ENCODE measurements at regions not wholly inside any gene's neighbourhood (a gene's known extent, or its start where the extent isn't known, plus 50 kb on each side); places are given as distances from the start of the nearest gene placed in this dataset.

- Mint-ChIP-seq H3K27ac (ENCODE audit: unreplicated experiment) (no peak overlapping the region), H3K36me3 (ENCODE audit: unreplicated experiment) (no peaks in the 10 kb centered on the region), H3K9me3 (ENCODE audit: unreplicated experiment) (no peaks in the 10 kb centered on the region), H3K4me1 (ENCODE audit: low read depth, unreplicated experiment) (no peaks in the 10 kb centered on the region), H3K27me3 (ENCODE audit: unreplicated experiment) (peaks cover 2% of the 10 kb centered on the region), H3K4me3 (ENCODE audit: unreplicated experiment) (no peak overlapping the region)
- no peak for TF ChIP-seq CTCF (IDR thresholded peaks at IDR 0.05; ENCODE audit: partially characterized antibody, unreplicated experiment)
- DNase-seq: no peak
Measured at GRCh38 chr3:104956620-104957345, 409.9 kb upstream of the ALCAM start.

- no peak for DNase-seq
- Mint-ChIP-seq H3K27ac (ENCODE audit: unreplicated experiment) (no peak overlapping the region), H3K4me3 (ENCODE audit: unreplicated experiment) (no peak overlapping the region), H3K36me3 (ENCODE audit: unreplicated experiment) (no peaks in the 10 kb centered on the region), H3K4me1 (ENCODE audit: low read depth, unreplicated experiment) (no peaks in the 10 kb centered on the region), H3K27me3 (ENCODE audit: unreplicated experiment) (no peaks in the 10 kb centered on the region), H3K9me3 (ENCODE audit: unreplicated experiment) (no peaks in the 10 kb centered on the region)
- TF ChIP-seq CTCF (IDR thresholded peaks at IDR 0.05; ENCODE audit: partially characterized antibody, unreplicated experiment): no peak
Measured at GRCh38 chr3:104960579-104960978, 406.1 kb upstream of the ALCAM start.

- TF ChIP-seq CTCF (IDR thresholded peaks at IDR 0.05; ENCODE audit: partially characterized antibody, unreplicated experiment): no peak
- DNase-seq: no peak
- H3K36me3 Mint-ChIP-seq (ENCODE audit: unreplicated experiment): no peaks in the 10 kb centered on the region
Measured at GRCh38 chr3:104961851-104962250, 404.9 kb upstream of the ALCAM start.

GRCh38 chr3:104974316-104974715 is 392.4 kb upstream of the ALCAM start:
- H3K27ac Mint-ChIP-seq (ENCODE audit: unreplicated experiment): no peak overlapping the region
- no peak for DNase-seq
- H3K4me1 Mint-ChIP-seq (ENCODE audit: low read depth, unreplicated experiment): no peaks in the 10 kb centered on the region
- H3K9me3 Mint-ChIP-seq (ENCODE audit: unreplicated experiment): no peaks in the 10 kb centered on the region
- no peak overlapping the region for H3K4me3 Mint-ChIP-seq (ENCODE audit: unreplicated experiment)
- H3K27me3 Mint-ChIP-seq (ENCODE audit: unreplicated experiment): peaks cover 2% of the 10 kb centered on the region
- no peak for TF ChIP-seq CTCF (IDR thresholded peaks at IDR 0.05; ENCODE audit: partially characterized antibody, unreplicated experiment)
- no peaks in the 10 kb centered on the region for H3K36me3 Mint-ChIP-seq (ENCODE audit: unreplicated experiment)

More at GRCh38 chr3:104961851-104962250, 404.9 kb upstream of the ALCAM start:
- H3K9me3 Mint-ChIP-seq (ENCODE audit: unreplicated experiment): no peaks in the 10 kb centered on the region
- no peak overlapping the region for H3K27ac Mint-ChIP-seq (ENCODE audit: unreplicated experiment)
- H3K4me3 Mint-ChIP-seq (ENCODE audit: unreplicated experiment): no peak overlapping the region
- no peaks in the 10 kb centered on the region for H3K4me1 Mint-ChIP-seq (ENCODE audit: low read depth, unreplicated experiment)
- H3K27me3 Mint-ChIP-seq (ENCODE audit: unreplicated experiment): no peaks in the 10 kb centered on the region

GRCh38 chr3:104977719-104978118 is 389.0 kb upstream of the ALCAM start:
- peaks cover 2% of the 10 kb centered on the region for H3K27me3 Mint-ChIP-seq (ENCODE audit: unreplicated experiment)
- no peaks in the 10 kb centered on the region for H3K36me3 Mint-ChIP-seq (ENCODE audit: unreplicated experiment)
- TF ChIP-seq CTCF (IDR thresholded peaks at IDR 0.05; ENCODE audit: partially characterized antibody, unreplicated experiment): no peak
- H3K9me3 Mint-ChIP-seq (ENCODE audit: unreplicated experiment): no peaks in the 10 kb centered on the region
- no peak for DNase-seq
- no peak overlapping the region for H3K27ac Mint-ChIP-seq (ENCODE audit: unreplicated experiment)
- H3K4me1 Mint-ChIP-seq (ENCODE audit: low read depth, unreplicated experiment): no peaks in the 10 kb centered on the region
- no peak overlapping the region for H3K4me3 Mint-ChIP-seq (ENCODE audit: unreplicated experiment)
